Astrocyte of the spinal cord (primary cell): ENCODE measurements at regions not wholly inside any gene's neighbourhood (a gene's known extent, or its start where the extent isn't known, plus 50 kb on each side); places are given as distances from the start of the nearest gene placed in this dataset.
"Not testable (repeated sequence)": the region's sequence is repeated elsewhere in the genome, so short reads cannot be mapped to it uniquely, and the experiment has no call there.

Experiments
- DNase-seq: peaks from one replicate; pipeline ENCODE4 v3.0.0; 2011; ENCODE audit warnings: low read depth, low spot score
- H3K4me3 ChIP-seq: 2 replicates; pipeline ENCODE4 v1.5.1; 2011; ENCODE audit warnings: low read depth, mild to moderate bottlenecking, low read length, moderate library complexity
- CTCF ChIP-seq: IDR thresholded peaks from 2 replicates; pipeline ENCODE4 v1.5.1; 2012; ENCODE audit warnings: low read depth, mild to moderate bottlenecking, low read length, inconsistent platforms
- in situ Hi-C: cut with HindIII; loops from 2 replicates; pipeline ENCODE4 v1.10.0; 2017; ENCODE audit warnings: low sequenced_read_pairs

- no peak for TF ChIP-seq CTCF
- H3K4me3 ChIP-seq: no peak overlapping the region
Measured at GRCh38 chr6:1164600-1164999, 147.3 kb upstream of the FOXQ1 start.

GRCh38 chr6:1163501-1163900, 148.4 kb upstream of the FOXQ1 start:
- no peak for TF ChIP-seq CTCF
- no peak overlapping the region for H3K4me3 ChIP-seq
- in situ Hi-C loops: no loop called here
- no peak for DNase-seq

More at GRCh38 chr6:1164600-1164999, 147.3 kb upstream of the FOXQ1 start:
- in situ Hi-C loops: no loop called here
- DNase-seq: no peak

GRCh38 chr6:1162367-1163275, 149.3 kb upstream of the FOXQ1 start:
- no peak for DNase-seq
- in situ Hi-C loops: no loop called here
- no peak overlapping the region for H3K4me3 ChIP-seq
- no peak for TF ChIP-seq CTCF

GRCh38 chr6:1156411-1156810, 155.5 kb upstream of the FOXQ1 start:
- H3K4me3 ChIP-seq, in situ Hi-C loops, DNase-seq: not testable (repeated sequence)

GRCh38 chr6:1153696-1154245, 158.1 kb upstream of the FOXQ1 start:
- DNase-seq: no peak
- no peak overlapping the region for H3K4me3 ChIP-seq
- in situ Hi-C loops: no loop called here
- no peak for TF ChIP-seq CTCF

GRCh38 chr6:1146500-1146899, 165.4 kb upstream of the FOXQ1 start:
- no peak overlapping the region for H3K4me3 ChIP-seq
- DNase-seq: no peak
- TF ChIP-seq CTCF: no peak
- in situ Hi-C loops: no loop called here

GRCh38 chr6:1145768-1146218, 166.1 kb upstream of the FOXQ1 start:
- in situ Hi-C loops: no loop called here
- H3K4me3 ChIP-seq: no peak overlapping the region
- no peak for TF ChIP-seq CTCF
- no peak for DNase-seq
